ENCODE measurements at regions not wholly inside any gene's neighbourhood (a gene's known extent, or its start where the extent isn't known, plus 50 kb on each side); places are given as distances from the start of the nearest gene placed in this dataset.

GRCh38 chr14:87268997-87269396, 724.0 kb downstream of the GALC start:
- TF ChIP-seq CTCF (IDR thresholded peaks at IDR 0.05): no peak
- no peak for TF ChIP-seq POLR2A (IDR thresholded peaks at IDR 0.05)

All from thyroid gland (tissue), 4 donors.